Activated CD8-positive, alpha-beta T cell treated with anti-CD3 and anti-CD28 coated beads for 36 hours (primary cell): ENCODE measurements at regions not wholly inside any gene's neighbourhood (a gene's known extent, or its start where the extent isn't known, plus 50 kb on each side); places are given as distances from the start of the nearest gene placed in this dataset.

ENCODE experiments used
- ATAC-seq: fragments of 200-7000 bp; cut with Tn5 transposase; one replicate; pipeline ENCODE4 v1.10.0; 2021; ENCODE audit warnings: mild to moderate bottlenecking, moderate library complexity
- CTCF ChIA-PET: fragments of 350-600 bp; sonication (Branson Sonifier 250); formaldehyde crosslinking; loops from one replicate; lab custom pipeline; 2021; ENCODE audit warnings: antibody characterized with exemption; lab: Charles Lee
- POLR2A ChIA-PET: fragments of 350-600 bp; sonication (Branson Sonifier 250); formaldehyde crosslinking; loops from one replicate; lab custom pipeline; 2021; ENCODE audit warnings: antibody characterized with exemption; lab: Charles Lee
- DNase-seq: peaks from one replicate; pipeline ENCODE4 v3.0.0-alpha.2; 2020
- H3K27ac Mint-ChIP-seq: one replicate; pipeline ENCODE4 v1.8.0; 2021; ENCODE audit warnings: mild to moderate bottlenecking, mixed read lengths
- H3K27me3 Mint-ChIP-seq: one replicate; pipeline ENCODE4 v1.8.0; 2021; ENCODE audit warnings: mixed read lengths
- H3K36me3 Mint-ChIP-seq: one replicate; pipeline ENCODE4 v1.8.0; 2021; ENCODE audit warnings: low read depth, mixed read lengths
- H3K4me1 Mint-ChIP-seq: one replicate; pipeline ENCODE4 v1.8.0; 2021; ENCODE audit warnings: low read depth, mixed read lengths
- H3K4me3 Mint-ChIP-seq: one replicate; pipeline ENCODE4 v1.8.0; 2021; ENCODE audit warnings: mild to moderate bottlenecking, moderate library complexity, mixed read lengths
- H3K9me3 Mint-ChIP-seq: one replicate; pipeline ENCODE4 v1.8.0; 2021; ENCODE audit warnings: mixed read lengths
- CTCF ChIP-seq: fragments of 200-600 bp; IDR thresholded peaks from one replicate; pipeline ENCODE4 v1.8.0; 2022; ENCODE audit warnings: antibody characterized with exemption, mild to moderate bottlenecking
- intact Hi-C: fragments of 100-400 bp; cut with micrococcal nuclease; formaldehyde crosslinking; loops from one replicate; pipeline ENCODE4 v1.10.0; 2022

GRCh38 chr12:34379142-34379541, 356.8 kb downstream of the ALG10 start:
- H3K4me1 Mint-ChIP-seq = no peaks in the 10 kb centered on the region
- H3K27me3 Mint-ChIP-seq = no peaks in the 10 kb centered on the region
- ATAC-seq (no peak), DNase-seq (no peak)
- ChIA-PET POLR2A (no interaction called here), CTCF (no interaction called here)
- intact Hi-C loops = no loop called here
- H3K36me3 Mint-ChIP-seq = no peaks in the 10 kb centered on the region
- peaks cover 10% of the 10 kb centered on the region for H3K9me3 Mint-ChIP-seq
- H3K27ac Mint-ChIP-seq = no peak overlapping the region
- H3K4me3 Mint-ChIP-seq = no peak overlapping the region
- TF ChIP-seq CTCF = no peak

GRCh38 chr12:34384693-34385092, 362.4 kb downstream of the ALG10 start:
- CTCF ChIA-PET = no interaction called here
- POLR2A ChIA-PET = no interaction called here
- TF ChIP-seq CTCF = no peak

GRCh38 chr12:34386016-34386415, 363.7 kb downstream of the ALG10 start:
- H3K4me1 Mint-ChIP-seq = no peaks in the 10 kb centered on the region
- intact Hi-C loops = no loop called here
- peaks cover 5% of the 10 kb centered on the region for H3K9me3 Mint-ChIP-seq
- TF ChIP-seq CTCF = no peak
- no peak overlapping the region for H3K27ac Mint-ChIP-seq
- CTCF ChIA-PET = no interaction called here
- ATAC-seq (no peak), DNase-seq (no peak)
- no peak overlapping the region for H3K4me3 Mint-ChIP-seq
- H3K27me3 Mint-ChIP-seq = no peaks in the 10 kb centered on the region
- no peaks in the 10 kb centered on the region for H3K36me3 Mint-ChIP-seq
- POLR2A ChIA-PET = no interaction called here

More at GRCh38 chr12:34384693-34385092, 362.4 kb downstream of the ALG10 start:
- H3K4me1 Mint-ChIP-seq = no peaks in the 10 kb centered on the region
- no peaks in the 10 kb centered on the region for H3K27me3 Mint-ChIP-seq
- ATAC-seq = no peak
- intact Hi-C loops = no loop called here
- no peak overlapping the region for H3K4me3 Mint-ChIP-seq
- peaks cover 9% of the 10 kb centered on the region for H3K9me3 Mint-ChIP-seq
- DNase-seq = no peak
- no peaks in the 10 kb centered on the region for H3K36me3 Mint-ChIP-seq
- H3K27ac Mint-ChIP-seq = no peak overlapping the region

GRCh38 chr12:34386621-34387255, 364.4 kb downstream of the ALG10 start:
- Mint-ChIP-seq H3K4me1 (no peaks in the 10 kb centered on the region), H3K4me3 (no peak overlapping the region), H3K36me3 (no peaks in the 10 kb centered on the region), H3K27ac (no peak overlapping the region), H3K27me3 (no peaks in the 10 kb centered on the region), H3K9me3 (peaks cover 2% of the 10 kb centered on the region)
- ChIA-PET POLR2A (no interaction called here), CTCF (no interaction called here)
- ATAC-seq (no peak), DNase-seq (no peak)
- intact Hi-C loops = no loop called here
- no peak for TF ChIP-seq CTCF

GRCh38 chr12:34387711-34388635, 365.7 kb downstream of the ALG10 start:
- H3K36me3 Mint-ChIP-seq = no peaks in the 10 kb centered on the region
- no peak overlapping the region for H3K27ac Mint-ChIP-seq
- no peaks in the 10 kb centered on the region for H3K4me1 Mint-ChIP-seq
- TF ChIP-seq CTCF = no peak
- ChIA-PET CTCF (no interaction called here), POLR2A (no interaction called here)
- DNase-seq (no peak), ATAC-seq (no peak)
- peaks cover 2% of the 10 kb centered on the region for H3K9me3 Mint-ChIP-seq
- intact Hi-C loops = no loop called here
- no peak overlapping the region for H3K4me3 Mint-ChIP-seq
- no peaks in the 10 kb centered on the region for H3K27me3 Mint-ChIP-seq
